NCI-H345 treated with DMSO at 0.1 percent for 48 hours (cell line): ENCODE measurements at regions not wholly inside any gene's neighbourhood (a gene's known extent, or its start where the extent isn't known, plus 50 kb on each side); places are given as distances from the start of the nearest gene placed in this dataset.
"Not testable (repeated sequence)": the region's sequence is repeated elsewhere in the genome, so short reads cannot be mapped to it uniquely, and the experiment has no call there.

ENCODE experiments used
- DNase-seq: peaks from one replicate; lab custom pipeline; 2025; ENCODE audit not compliant: unreplicated experiment; lab: John Stamatoyannopoulos, UW

- no peak for DNase-seq
Observed at GRCh38 chr13:22770891-22771290, 409.9 kb upstream of the SGCG start.

GRCh38 chr13:22773465-22773864 lies 407.3 kb upstream of the SGCG start:
- no peak for DNase-seq

- no peak for DNase-seq
Observed at GRCh38 chr13:22776394-22777186, 404.2 kb upstream of the SGCG start.

GRCh38 chr13:22777207-22777606 lies 403.6 kb upstream of the SGCG start:
- DNase-seq, result no peak

GRCh38 chr13:22789027-22789593 lies 391.7 kb upstream of the SGCG start:
- no peak for DNase-seq

- no peak for DNase-seq
Observed at GRCh38 chr13:22789916-22790315, 390.9 kb upstream of the SGCG start.

- DNase-seq, result no peak
Observed at GRCh38 chr13:22793598-22794134, 387.1 kb upstream of the SGCG start.

GRCh38 chr13:22800526-22801401 lies 380.0 kb upstream of the SGCG start:
- DNase-seq, result no peak

- DNase-seq, result peak; percentile 9
Observed at GRCh38 chr13:22801402-22802003, 379.3 kb upstream of the SGCG start.

- no peak for DNase-seq
Observed at GRCh38 chr13:22812793-22813192, 368.0 kb upstream of the SGCG start.

GRCh38 chr13:22813531-22814377 lies 367.0 kb upstream of the SGCG start:
- not testable (repeated sequence) for DNase-seq

GRCh38 chr13:22814433-22814832 lies 366.3 kb upstream of the SGCG start:
- not testable (repeated sequence) for DNase-seq

- DNase-seq, result no peak
Observed at GRCh38 chr13:22821589-22821988, 359.2 kb upstream of the SGCG start.

- DNase-seq, result no peak
Observed at GRCh38 chr13:22825186-22825585, 355.6 kb upstream of the SGCG start.

- no peak for DNase-seq
Observed at GRCh38 chr13:22828081-22828480, 352.7 kb upstream of the SGCG start.

GRCh38 chr13:22836475-22836874 lies 344.3 kb upstream of the SGCG start:
- DNase-seq, result no peak

GRCh38 chr13:22837980-22838647 lies 342.7 kb upstream of the SGCG start:
- no peak for DNase-seq

GRCh38 chr13:22839603-22840530 lies 340.9 kb upstream of the SGCG start:
- no peak for DNase-seq

GRCh38 chr13:22846551-22846950 lies 334.2 kb upstream of the SGCG start:
- DNase-seq, result no peak
